K562 (cell line): ENCODE measurements at regions not wholly inside any gene's neighbourhood (a gene's known extent, or its start where the extent isn't known, plus 50 kb on each side); places are given as distances from the start of the nearest gene placed in this dataset.

ENCODE experiments used
- ATAC-seq: fragments of 200-7000 bp; cut with Tn5 transposase; 3 replicates; pipeline ENCODE4 v1.9.1; 2020; ENCODE audit warnings: moderate library complexity
- BruUV-seq: library from RNA; stranded (reverse); fragments of 400-500 nt; replicated peaks from 2 replicates; lab custom pipeline; 2021; lab: Mats Ljungman, UMichigan
- CTCF ChIA-PET: fragments of 300-600 bp; formaldehyde crosslinking; extraction: SDS; loops from one replicate; lab custom pipeline; 2021; ENCODE audit warnings: low intra/inter-chr PET ratio; lab: Yijun Ruan, JAX
- POLR2A ChIA-PET: fragments of 300-600, 350-650 bp; sonication (Branson Sonifier 250); formaldehyde crosslinking; extraction: SDS; loops from one replicate; lab custom pipeline; 2021; ENCODE audit warnings: antibody characterized with exemption, inconsistent platforms; lab: Yijun Ruan, JAX
- DNase-seq, 4 experiments: peaks; one replicate each; pipeline versions ENCODE4 v3.0.0 to v3.0.0-alpha.2; 2011 to 2018; ENCODE audit warnings: low spot score in 3 of 4, mixed read lengths in 3 of 4; ENCODE audit errors: extremely low read depth in 1 of 4
- FAIRE-seq: peaks from 2 replicates; lab custom pipeline; 2011; peaks lifted over from hg19 to GRCh38; lab: Jason Lieb, UNC
- H2AFZ ChIP-seq: 2 replicates; pipeline ENCODE4 v1.6.0; 2011; ENCODE audit warnings: low read depth, low read length, control low read depth, inconsistent platforms
- H3K27ac ChIP-seq: fragments of 200-600 bp; 3 replicates; pipeline ENCODE4 v1.8.0; 2011; ENCODE audit warnings: low read depth, mild to moderate bottlenecking, control low read depth, inconsistent platforms, low read length, moderate library complexity, mixed read lengths; ENCODE audit errors: extremely low read depth
- H3K27me3 ChIP-seq, 2 experiments: fragments of 300-600 bp in 1 of 2; 2 replicates in 1 of 2; 3 replicates in 1 of 2; pipeline versions ENCODE4 v1.6.0 to v1.8.0; 2011; ENCODE audit warnings: inconsistent platforms in 2 of 2, low read length in 2 of 2, mild to moderate bottlenecking in 1 of 2, mixed read lengths in 1 of 2, moderate library complexity in 1 of 2; ENCODE audit not compliant: control insufficient read depth in 2 of 2, insufficient read depth in 2 of 2
- H3K36me3 ChIP-seq: fragments of 300-600 bp; 3 replicates; pipeline ENCODE4 v1.8.0; 2011; ENCODE audit warnings: mild to moderate bottlenecking, low read length, inconsistent platforms; ENCODE audit not compliant: control insufficient read depth, insufficient read depth
- H3K4me1 ChIP-seq, 2 experiments: fragments of 200-600 bp in 1 of 2; replicated peaks in 1 of 2; 2 replicates in 1 of 2; 3 replicates in 1 of 2; pipeline versions ENCODE4 v1.5.1 to v1.8.0; 2011; ENCODE audit warnings: inconsistent platforms in 2 of 2, low read length in 2 of 2, mild to moderate bottlenecking in 1 of 2, mixed read lengths in 1 of 2, moderate library complexity in 1 of 2; ENCODE audit not compliant: control insufficient read depth in 2 of 2, insufficient read depth in 2 of 2
- H3K4me2 ChIP-seq: 2 replicates; pipeline ENCODE4 v1.6.1; 2011; ENCODE audit warnings: low read length, control low read depth, inconsistent platforms, mixed read lengths; ENCODE audit not compliant: insufficient read depth
- H3K4me3 ChIP-seq: fragments of 200-600 bp; sonication (generic), shearing (Covaris generic); 2 replicates; pipeline ENCODE4 v1.5.1; 2016; ENCODE audit warnings: control low read depth, inconsistent platforms
- H3K79me2 ChIP-seq: fragments of 200-600 bp; 3 replicates; pipeline ENCODE4 v1.8.0; 2011; ENCODE audit warnings: low read length, inconsistent platforms; ENCODE audit not compliant: control insufficient read depth, insufficient read depth
- H3K9ac ChIP-seq, 2 experiments: 2 replicates each; pipeline versions ENCODE4 v1.6.0 to v1.6.1; 2011; ENCODE audit warnings: low read depth in 2 of 2, low read length in 2 of 2, control low read depth in 1 of 2, inconsistent platforms in 1 of 2, mild to moderate bottlenecking in 1 of 2, mixed read lengths in 1 of 2; ENCODE audit not compliant: insufficient read depth in 1 of 2
- H3K9me1 ChIP-seq: one replicate; pipeline ENCODE4 v1.6.0; 2011; ENCODE audit warnings: inconsistent platforms, mild to moderate bottlenecking, low read length, moderate library complexity; ENCODE audit not compliant: control insufficient read depth, insufficient read depth
- H3K9me3 ChIP-seq: replicated peaks from 2 replicates; pipeline ENCODE4 v1.5.1; 2011; ENCODE audit warnings: low read depth, low read length, inconsistent platforms; ENCODE audit not compliant: control insufficient read depth, insufficient read depth
- H4K20me1 ChIP-seq: replicated peaks from 2 replicates; pipeline ENCODE4 v1.6.1; 2011; ENCODE audit warnings: low read length, inconsistent platforms, mixed read lengths; ENCODE audit not compliant: control insufficient read depth, insufficient read depth
- FOXK2 ChIP-seq, 2 experiments: fragments of 450-650 bp; IDR thresholded peaks in 1 of 2; conservative IDR thresholded peaks in 1 of 2; 2 replicates each; pipeline ENCODE4 v1.6.1; 2016; ENCODE audit warnings: low read depth in 2 of 2, mild to moderate bottlenecking in 1 of 2
- KLF16 ChIP-seq: IDR thresholded peaks from 2 replicates; pipeline ENCODE4 v1.6.1; 2016; ENCODE audit warnings: antibody characterized with exemption
- MCM5 ChIP-seq: fragments of 450-650 bp; IDR thresholded peaks from 2 replicates; pipeline ENCODE4 v1.6.1; 2016; ENCODE audit warnings: low read depth
- POLR2AphosphoS5 ChIP-seq: IDR thresholded peaks from 2 replicates; pipeline ENCODE4 v1.6.1; 2011; ENCODE audit warnings: mild to moderate bottlenecking, low read depth, low read length, moderate library complexity; ENCODE audit not compliant: control insufficient read depth, insufficient read depth
- SMAD2 ChIP-seq: fragments of 150-350 bp; IDR thresholded peaks from 2 replicates; pipeline ENCODE4 v1.6.1; 2014; ENCODE audit warnings: low read depth, mild to moderate bottlenecking, low read length
- ZNF263 ChIP-seq: sonication (generic); formaldehyde crosslinking; IDR thresholded peaks from 2 replicates; pipeline ENCODE4 v1.8.0; 2022; ENCODE audit warnings: mild to moderate bottlenecking, missing genetic modification reagents, borderline replicate concordance
- ZNF316 ChIP-seq: fragments of 450-650 bp; IDR thresholded peaks from 2 replicates; pipeline ENCODE4 v1.6.1; 2016
- ZNF583 ChIP-seq: fragments of 250-450 bp; sonication (Bioruptor Pico); IDR thresholded peaks from 2 replicates; pipeline ENCODE4 v1.4.0; 2020
- whole genome bisulfite sequencing: fragments of 100-300 bp; shearing (Covaris generic); methylation state at CpG from one replicate; pipeline ENCODE4 v1.1.6; 2016; ENCODE audit warnings: low coverage, mixed read lengths; ENCODE audit not compliant: insufficient coverage; ENCODE audit errors: missing lambda C conversion rate; 5-methylcytosine and 5-hydroxymethylcytosine counted together
- in situ Hi-C: fragments of 300-500 bp; cut with MboI; formaldehyde crosslinking; loops from 4 replicates; pipeline ENCODE4 v1.15.0; 2018; ENCODE audit warnings: inconsistent platforms, mixed read lengths
- intact Hi-C: fragments of 100-400 bp; cut with micrococcal nuclease; formaldehyde crosslinking; loops from 2 replicates; pipeline ENCODE4 v1.14.2; 2022
- TF ChIP-seq, protein P1 (sequence below): sonication (generic); formaldehyde crosslinking; IDR thresholded peaks from 2 replicates; pipeline ENCODE4 v1.8.1; 2023; ENCODE audit warnings: missing genetic modification reagents, mild to moderate bottlenecking, borderline replicate concordance
- TF ChIP-seq, protein P2 (sequence below): sonication (generic); formaldehyde crosslinking; IDR thresholded peaks from 2 replicates; pipeline ENCODE4 v1.5.0; 2020; ENCODE audit warnings: missing genetic modification reagents
- TF ChIP-seq, protein P3 (sequence below): sonication (generic); IDR thresholded peaks from 2 replicates; pipeline ENCODE4 v1.6.1; 2016
- TF ChIP-seq, protein P4 (sequence below): fragments of 200-800 bp; sonication (Bioruptor generic); IDR thresholded peaks from 2 replicates; pipeline ENCODE4 v1.6.1; 2016; ENCODE audit warnings: missing genetic modification characterization, missing compliant biosample characterization

DNA sequence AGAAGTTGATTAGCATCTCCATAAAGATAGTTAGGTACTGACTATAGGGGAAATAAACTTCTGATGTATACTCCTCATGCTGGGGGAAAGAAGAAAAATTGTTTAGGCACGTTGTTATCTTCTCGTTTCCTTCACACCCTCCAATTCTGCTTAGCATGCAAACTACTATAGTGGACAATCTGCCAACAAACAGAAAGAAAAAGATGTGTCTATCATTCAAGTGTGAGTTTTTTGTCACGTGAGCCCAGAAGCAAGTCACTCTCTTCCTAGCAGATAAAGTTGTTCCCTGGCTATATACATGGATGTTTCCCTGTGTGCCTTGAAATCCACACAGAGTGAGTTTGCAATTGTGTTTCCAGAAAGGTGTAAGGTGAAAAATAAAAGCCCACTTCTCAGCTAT lies 318.4 kb downstream of the CWC27 start:
- H3K4me3 ChIP-seq: no peak overlapping the region
- no peak overlapping the region for H2AFZ ChIP-seq
- H4K20me1 ChIP-seq: no peaks in the 10 kb centered on the region
- CTCF ChIA-PET: no interaction called here
- intact Hi-C loops (no loop called here), in situ Hi-C loops (no loop called here)
- H3K9me1 ChIP-seq: no peaks in the 10 kb centered on the region
- H3K27me3 ChIP-seq: no peaks in the 10 kb centered on the region
- POLR2A ChIA-PET: no interaction called here
- WGBS: 3% methylated on average over 3 of the region's 3 CpGs
- no peak overlapping the region for H3K4me2 ChIP-seq
- DNase-seq: no peak
- H3K9ac ChIP-seq: no peak overlapping the region
- H3K36me3 ChIP-seq: no peaks in the 10 kb centered on the region
- no peaks in the 10 kb centered on the region for H3K4me1 ChIP-seq
- no peaks in the 10 kb centered on the region for H3K9me3 ChIP-seq
- no peak overlapping the region for H3K27ac ChIP-seq
- FAIRE-seq: no peak
- no TSS peak for BruUV-seq
- no peaks in the 10 kb centered on the region for H3K79me2 ChIP-seq
- no peak for ATAC-seq
- TF ChIP-seq KLF16 (no peak), MCM5 (no peak), ZNF316 (peak; percentile 49; the same call in 1 of the 2 replicates), POLR2AphosphoS5 (no peak), ZNF583 (CRISPR knock-in tag) (no peak), SMAD2 (no peak), FOXK2 (conservative IDR thresholded peaks at IDR 0.05 in 1 of 2, IDR thresholded peaks at IDR 0.05 in 1 of 2; ENCODE audit: low read depth in 2 of 2) (no peak), ZNF263 (CRISPR knock-in tag) (no peak)
- TF ChIP-seq, protein P1, sequence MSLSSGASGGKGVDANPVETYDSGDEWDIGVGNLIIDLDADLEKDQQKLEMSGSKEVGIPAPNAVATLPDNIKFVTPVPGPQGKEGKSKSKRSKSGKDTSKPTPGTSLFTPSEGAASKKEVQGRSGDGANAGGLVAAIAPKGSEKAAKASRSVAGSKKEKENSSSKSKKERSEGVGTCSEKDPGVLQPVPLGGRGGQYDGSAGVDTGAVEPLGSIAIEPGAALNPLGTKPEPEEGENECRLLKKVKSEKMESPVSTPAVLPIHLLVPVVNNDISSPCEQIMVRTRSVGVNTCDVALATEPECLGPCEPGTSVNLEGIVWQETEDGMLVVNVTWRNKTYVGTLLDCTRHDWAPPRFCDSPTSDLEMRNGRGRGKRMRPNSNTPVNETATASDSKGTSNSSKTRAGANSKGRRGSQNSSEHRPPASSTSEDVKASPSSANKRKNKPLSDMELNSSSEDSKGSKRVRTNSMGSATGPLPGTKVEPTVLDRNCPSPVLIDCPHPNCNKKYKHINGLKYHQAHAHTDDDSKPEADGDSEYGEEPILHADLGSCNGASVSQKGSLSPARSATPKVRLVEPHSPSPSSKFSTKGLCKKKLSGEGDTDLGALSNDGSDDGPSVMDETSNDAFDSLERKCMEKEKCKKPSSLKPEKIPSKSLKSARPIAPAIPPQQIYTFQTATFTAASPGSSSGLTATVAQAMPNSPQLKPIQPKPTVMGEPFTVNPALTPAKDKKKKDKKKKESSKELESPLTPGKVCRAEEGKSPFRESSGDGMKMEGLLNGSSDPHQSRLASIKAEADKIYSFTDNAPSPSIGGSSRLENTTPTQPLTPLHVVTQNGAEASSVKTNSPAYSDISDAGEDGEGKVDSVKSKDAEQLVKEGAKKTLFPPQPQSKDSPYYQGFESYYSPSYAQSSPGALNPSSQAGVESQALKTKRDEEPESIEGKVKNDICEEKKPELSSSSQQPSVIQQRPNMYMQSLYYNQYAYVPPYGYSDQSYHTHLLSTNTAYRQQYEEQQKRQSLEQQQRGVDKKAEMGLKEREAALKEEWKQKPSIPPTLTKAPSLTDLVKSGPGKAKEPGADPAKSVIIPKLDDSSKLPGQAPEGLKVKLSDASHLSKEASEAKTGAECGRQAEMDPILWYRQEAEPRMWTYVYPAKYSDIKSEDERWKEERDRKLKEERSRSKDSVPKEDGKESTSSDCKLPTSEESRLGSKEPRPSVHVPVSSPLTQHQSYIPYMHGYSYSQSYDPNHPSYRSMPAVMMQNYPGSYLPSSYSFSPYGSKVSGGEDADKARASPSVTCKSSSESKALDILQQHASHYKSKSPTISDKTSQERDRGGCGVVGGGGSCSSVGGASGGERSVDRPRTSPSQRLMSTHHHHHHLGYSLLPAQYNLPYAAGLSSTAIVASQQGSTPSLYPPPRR (CRISPR knock-in tag): no peak
- TF ChIP-seq, protein P2, sequence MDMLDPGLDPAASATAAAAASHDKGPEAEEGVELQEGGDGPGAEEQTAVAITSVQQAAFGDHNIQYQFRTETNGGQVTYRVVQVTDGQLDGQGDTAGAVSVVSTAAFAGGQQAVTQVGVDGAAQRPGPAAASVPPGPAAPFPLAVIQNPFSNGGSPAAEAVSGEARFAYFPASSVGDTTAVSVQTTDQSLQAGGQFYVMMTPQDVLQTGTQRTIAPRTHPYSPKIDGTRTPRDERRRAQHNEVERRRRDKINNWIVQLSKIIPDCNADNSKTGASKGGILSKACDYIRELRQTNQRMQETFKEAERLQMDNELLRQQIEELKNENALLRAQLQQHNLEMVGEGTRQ: peak; percentile 26; the same call in 1 of the 2 replicates
- TF ChIP-seq, protein P3, sequence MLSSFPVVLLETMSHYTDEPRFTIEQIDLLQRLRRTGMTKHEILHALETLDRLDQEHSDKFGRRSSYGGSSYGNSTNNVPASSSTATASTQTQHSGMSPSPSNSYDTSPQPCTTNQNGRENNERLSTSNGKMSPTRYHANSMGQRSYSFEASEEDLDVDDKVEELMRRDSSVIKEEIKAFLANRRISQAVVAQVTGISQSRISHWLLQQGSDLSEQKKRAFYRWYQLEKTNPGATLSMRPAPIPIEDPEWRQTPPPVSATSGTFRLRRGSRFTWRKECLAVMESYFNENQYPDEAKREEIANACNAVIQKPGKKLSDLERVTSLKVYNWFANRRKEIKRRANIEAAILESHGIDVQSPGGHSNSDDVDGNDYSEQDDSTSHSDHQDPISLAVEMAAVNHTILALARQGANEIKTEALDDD: no peak
- TF ChIP-seq, protein P4, sequence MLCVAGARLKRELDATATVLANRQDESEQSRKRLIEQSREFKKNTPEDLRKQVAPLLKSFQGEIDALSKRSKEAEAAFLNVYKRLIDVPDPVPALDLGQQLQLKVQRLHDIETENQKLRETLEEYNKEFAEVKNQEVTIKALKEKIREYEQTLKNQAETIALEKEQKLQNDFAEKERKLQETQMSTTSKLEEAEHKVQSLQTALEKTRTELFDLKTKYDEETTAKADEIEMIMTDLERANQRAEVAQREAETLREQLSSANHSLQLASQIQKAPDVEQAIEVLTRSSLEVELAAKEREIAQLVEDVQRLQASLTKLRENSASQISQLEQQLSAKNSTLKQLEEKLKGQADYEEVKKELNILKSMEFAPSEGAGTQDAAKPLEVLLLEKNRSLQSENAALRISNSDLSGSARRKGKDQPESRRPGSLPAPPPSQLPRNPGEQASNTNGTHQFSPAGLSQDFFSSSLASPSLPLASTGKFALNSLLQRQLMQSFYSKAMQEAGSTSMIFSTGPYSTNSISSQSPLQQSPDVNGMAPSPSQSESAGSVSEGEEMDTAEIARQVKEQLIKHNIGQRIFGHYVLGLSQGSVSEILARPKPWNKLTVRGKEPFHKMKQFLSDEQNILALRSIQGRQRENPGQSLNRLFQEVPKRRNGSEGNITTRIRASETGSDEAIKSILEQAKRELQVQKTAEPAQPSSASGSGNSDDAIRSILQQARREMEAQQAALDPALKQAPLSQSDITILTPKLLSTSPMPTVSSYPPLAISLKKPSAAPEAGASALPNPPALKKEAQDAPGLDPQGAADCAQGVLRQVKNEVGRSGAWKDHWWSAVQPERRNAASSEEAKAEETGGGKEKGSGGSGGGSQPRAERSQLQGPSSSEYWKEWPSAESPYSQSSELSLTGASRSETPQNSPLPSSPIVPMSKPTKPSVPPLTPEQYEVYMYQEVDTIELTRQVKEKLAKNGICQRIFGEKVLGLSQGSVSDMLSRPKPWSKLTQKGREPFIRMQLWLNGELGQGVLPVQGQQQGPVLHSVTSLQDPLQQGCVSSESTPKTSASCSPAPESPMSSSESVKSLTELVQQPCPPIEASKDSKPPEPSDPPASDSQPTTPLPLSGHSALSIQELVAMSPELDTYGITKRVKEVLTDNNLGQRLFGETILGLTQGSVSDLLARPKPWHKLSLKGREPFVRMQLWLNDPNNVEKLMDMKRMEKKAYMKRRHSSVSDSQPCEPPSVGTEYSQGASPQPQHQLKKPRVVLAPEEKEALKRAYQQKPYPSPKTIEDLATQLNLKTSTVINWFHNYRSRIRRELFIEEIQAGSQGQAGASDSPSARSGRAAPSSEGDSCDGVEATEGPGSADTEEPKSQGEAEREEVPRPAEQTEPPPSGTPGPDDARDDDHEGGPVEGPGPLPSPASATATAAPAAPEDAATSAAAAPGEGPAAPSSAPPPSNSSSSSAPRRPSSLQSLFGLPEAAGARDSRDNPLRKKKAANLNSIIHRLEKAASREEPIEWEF (CRISPR knock-in tag): no peak
